Epithelial cell of esophagus (primary cell): ENCODE measurements at regions not wholly inside any gene's neighbourhood (a gene's known extent, or its start where the extent isn't known, plus 50 kb on each side); places are given as distances from the start of the nearest gene placed in this dataset.

ENCODE experiments used
- DNase-seq: peaks from one replicate; pipeline ENCODE4 v3.0.0; 2010; ENCODE audit warnings: low read depth
- H3K4me3 ChIP-seq: 2 replicates; pipeline ENCODE4 v1.5.1; 2011; ENCODE audit warnings: mild to moderate bottlenecking, low read length, control low read depth
- CTCF ChIP-seq: IDR thresholded peaks from 2 replicates; pipeline ENCODE4 v1.5.1; 2011; ENCODE audit warnings: low read depth, mild to moderate bottlenecking, low read length, control low read depth, inconsistent platforms; ENCODE audit not compliant: insufficient read depth; ENCODE audit errors: missing control alignments

- DNase-seq: peak; percentile 70
- no peak for TF ChIP-seq CTCF
- no peak overlapping the region for H3K4me3 ChIP-seq
Observed at GRCh38 chr14:32027255-32027939, 49.7 kb upstream of the ARHGAP5 start.
